ENCODE measurements at regions not wholly inside any gene's neighbourhood (a gene's known extent, or its start where the extent isn't known, plus 50 kb on each side); places are given as distances from the start of the nearest gene placed in this dataset.
"Not testable (repeated sequence)": the region's sequence is repeated elsewhere in the genome, so short reads cannot be mapped to it uniquely, and the experiment has no call there.

DNA sequence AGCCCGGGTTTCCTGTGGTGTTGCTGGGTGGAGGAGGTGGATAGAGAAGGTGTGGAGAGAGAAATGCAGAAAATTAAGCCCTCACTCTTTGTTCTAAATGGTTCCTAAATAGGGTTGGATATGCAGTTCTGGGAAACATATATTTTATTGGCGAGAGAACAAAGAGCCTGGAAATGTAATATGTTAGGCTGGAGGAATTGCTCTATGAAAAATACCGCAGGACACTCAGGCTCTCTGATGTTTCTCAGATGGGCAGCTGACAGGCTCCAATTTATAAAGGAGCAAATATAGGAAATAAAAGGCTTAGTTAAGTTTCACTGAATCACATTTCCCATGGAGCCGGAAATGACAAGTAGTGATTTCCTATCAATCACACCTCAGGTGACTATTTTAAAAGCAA lies 428.0 kb downstream of the TMEM135 start:
- DNase-seq (ENCODE audit: low read depth) = no peak
- Histone ChIP-seq H3K9ac (ENCODE audit: low read length) (no peak overlapping the region), H3K4me1 (ENCODE audit: control insufficient read depth, insufficient read depth, low read length) (peaks cover 27% of the 10 kb centered on the region), H3K9me3 (ENCODE audit: control insufficient read depth, low read length) (no peaks in the 10 kb centered on the region), H3K4me3 (ENCODE audit: low read length) (no peak overlapping the region), H3K36me3 (ENCODE audit: control insufficient read depth, insufficient read depth, low read length, severe bottlenecking) (no peaks in the 10 kb centered on the region), H3K27me3 (replicated peaks; ENCODE audit: control insufficient read depth, insufficient read depth, low read length) (no peaks in the 10 kb centered on the region)

DNA sequence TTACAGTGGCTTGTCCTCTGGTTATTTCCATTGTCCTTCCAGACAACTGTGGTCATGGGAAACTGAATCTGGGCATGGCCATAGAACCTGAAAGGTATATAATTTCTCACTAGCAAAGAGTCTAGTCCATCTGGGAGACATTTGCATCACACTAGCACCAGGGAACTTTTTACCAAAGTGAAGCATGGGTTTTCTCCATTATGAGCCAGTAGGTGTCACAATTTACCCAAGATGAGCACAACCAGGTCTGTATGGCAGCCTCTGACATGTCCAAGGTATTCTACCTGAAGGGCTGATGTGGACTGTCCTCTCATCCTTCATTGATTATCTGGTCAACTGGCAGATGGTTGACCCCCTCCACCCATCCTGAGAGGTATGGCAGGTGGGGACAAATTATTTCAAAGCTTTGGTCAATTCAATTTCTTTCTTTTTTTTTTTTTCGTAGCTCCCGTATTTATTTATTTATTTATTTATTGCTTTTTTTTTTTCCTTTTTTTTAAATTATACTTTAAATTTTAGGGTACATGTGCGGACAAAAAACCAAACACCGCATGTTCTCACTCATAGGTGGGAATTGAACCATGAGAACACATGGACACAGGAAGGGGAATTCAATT lies 425.9 kb downstream of the TMEM135 start:
- Histone ChIP-seq H3K27me3 (replicated peaks; ENCODE audit: control insufficient read depth, insufficient read depth, low read length) (no peaks in the 10 kb centered on the region), H3K9ac (ENCODE audit: low read length) (no peak overlapping the region), H3K9me3 (ENCODE audit: control insufficient read depth, low read length) (no peaks in the 10 kb centered on the region), H3K4me3 (ENCODE audit: low read length) (no peak overlapping the region), H3K36me3 (ENCODE audit: control insufficient read depth, insufficient read depth, low read length, severe bottlenecking) (no peaks in the 10 kb centered on the region), H3K4me1 (ENCODE audit: control insufficient read depth, insufficient read depth, low read length) (peaks cover 16% of the 10 kb centered on the region)
- DNase-seq (ENCODE audit: low read depth) = peak; percentile 62

GRCh38 chr11:87462171-87462570 lies 424.4 kb downstream of the TMEM135 start:
- H3K9me3 ChIP-seq (ENCODE audit: control insufficient read depth, low read length) = no peaks in the 10 kb centered on the region

DNA sequence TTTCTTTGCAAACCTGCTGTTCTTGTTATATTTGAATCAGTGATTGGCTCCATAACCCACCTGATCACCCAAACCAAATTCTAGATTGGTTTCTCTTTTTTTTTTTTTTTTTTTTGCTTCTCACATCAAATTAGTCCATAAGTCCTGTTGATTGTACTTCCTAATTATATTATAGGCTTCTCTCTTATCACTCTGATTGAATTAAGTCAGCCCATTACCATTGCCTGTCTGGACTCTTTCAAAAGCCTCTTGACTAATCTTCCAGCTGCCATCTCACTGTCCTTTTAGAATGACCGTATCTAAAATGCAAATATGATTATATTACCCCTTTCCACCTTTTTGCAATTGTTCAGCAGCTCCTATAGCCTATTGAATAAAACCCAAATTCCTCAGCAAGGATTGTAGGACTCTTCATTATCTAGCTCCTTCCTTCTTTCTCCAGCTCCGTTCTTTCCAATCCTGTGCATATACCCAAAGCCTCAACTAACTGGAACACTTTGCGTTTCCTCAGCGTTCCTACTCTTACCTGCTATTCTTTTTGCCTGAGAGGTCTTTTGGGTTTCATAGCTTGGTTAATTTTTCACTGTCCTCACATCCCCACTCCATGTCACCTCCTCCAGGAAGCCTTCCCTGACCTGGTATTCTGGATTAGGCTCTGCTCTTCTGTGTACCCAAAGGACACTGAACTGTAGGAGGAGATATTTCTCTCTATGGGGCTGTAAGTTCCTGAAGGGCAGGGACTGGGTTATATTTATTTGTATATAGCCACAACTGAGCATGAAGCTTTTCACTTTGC lies 423.3 kb downstream of the TMEM135 start:
- no peak overlapping the region for H3K9ac ChIP-seq (ENCODE audit: low read length)
- no peaks in the 10 kb centered on the region for H3K9me3 ChIP-seq (ENCODE audit: control insufficient read depth, low read length)
- H3K4me1 ChIP-seq (ENCODE audit: control insufficient read depth, insufficient read depth, low read length) = peaks cover 6% of the 10 kb centered on the region
- no peaks in the 10 kb centered on the region for H3K36me3 ChIP-seq (ENCODE audit: control insufficient read depth, insufficient read depth, low read length, severe bottlenecking)
- H3K4me3 ChIP-seq (ENCODE audit: low read length) = no peak overlapping the region
- no peak for DNase-seq (ENCODE audit: low read depth)
- no peaks in the 10 kb centered on the region for H3K27me3 ChIP-seq (replicated peaks; ENCODE audit: control insufficient read depth, insufficient read depth, low read length)

More at GRCh38 chr11:87462171-87462570, 424.4 kb downstream of the TMEM135 start:
- Histone ChIP-seq H3K4me1 (ENCODE audit: control insufficient read depth, insufficient read depth, low read length) (peaks cover 16% of the 10 kb centered on the region), H3K4me3 (ENCODE audit: low read length) (no peak overlapping the region), H3K36me3 (ENCODE audit: control insufficient read depth, insufficient read depth, low read length, severe bottlenecking) (no peaks in the 10 kb centered on the region), H3K9ac (ENCODE audit: low read length) (no peak overlapping the region), H3K27me3 (replicated peaks; ENCODE audit: control insufficient read depth, insufficient read depth, low read length) (no peaks in the 10 kb centered on the region)
- no peak for DNase-seq (ENCODE audit: low read depth)

- Histone ChIP-seq H3K27me3 (replicated peaks; ENCODE audit: control insufficient read depth, insufficient read depth, low read length) (no peaks in the 10 kb centered on the region), H3K9ac (ENCODE audit: low read length) (no peak overlapping the region), H3K9me3 (ENCODE audit: control insufficient read depth, low read length) (no peaks in the 10 kb centered on the region), H3K36me3 (ENCODE audit: control insufficient read depth, insufficient read depth, low read length, severe bottlenecking) (no peaks in the 10 kb centered on the region), H3K4me1 (ENCODE audit: control insufficient read depth, insufficient read depth, low read length) (no peaks in the 10 kb centered on the region), H3K4me3 (ENCODE audit: low read length) (no peak overlapping the region)
- DNase-seq (ENCODE audit: low read depth) = no peak
Measured at GRCh38 chr11:87460279-87460678, 422.5 kb downstream of the TMEM135 start.

DNA sequence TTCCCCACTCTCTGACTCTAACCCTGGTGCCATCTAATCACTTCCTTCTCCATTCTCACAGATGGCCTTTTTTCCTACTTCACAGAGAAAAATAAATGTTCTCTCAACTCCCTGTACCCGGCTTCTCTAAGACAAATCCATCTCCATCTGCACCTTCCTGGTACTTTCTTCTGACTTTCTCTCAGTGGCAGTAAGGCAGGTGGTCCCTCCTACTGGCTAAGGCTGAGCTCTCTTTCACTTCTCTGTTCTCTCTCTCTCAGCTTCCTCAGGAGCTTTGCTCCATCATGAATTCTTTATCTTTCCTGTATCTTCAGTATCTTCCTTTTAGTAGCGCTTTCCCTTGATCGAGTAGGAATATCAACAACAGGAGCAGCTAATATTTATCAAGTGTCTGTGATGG lies 421.6 kb downstream of the TMEM135 start:
- no peaks in the 10 kb centered on the region for H3K27me3 ChIP-seq (replicated peaks; ENCODE audit: control insufficient read depth, insufficient read depth, low read length)
- DNase-seq (ENCODE audit: low read depth) = no peak
- H3K4me1 ChIP-seq (ENCODE audit: control insufficient read depth, insufficient read depth, low read length) = no peaks in the 10 kb centered on the region
- H3K36me3 ChIP-seq (ENCODE audit: control insufficient read depth, insufficient read depth, low read length, severe bottlenecking) = no peaks in the 10 kb centered on the region
- H3K9ac ChIP-seq (ENCODE audit: low read length) = no peak overlapping the region
- no peak overlapping the region for H3K4me3 ChIP-seq (ENCODE audit: low read length)
- no peaks in the 10 kb centered on the region for H3K9me3 ChIP-seq (ENCODE audit: control insufficient read depth, low read length)

DNA sequence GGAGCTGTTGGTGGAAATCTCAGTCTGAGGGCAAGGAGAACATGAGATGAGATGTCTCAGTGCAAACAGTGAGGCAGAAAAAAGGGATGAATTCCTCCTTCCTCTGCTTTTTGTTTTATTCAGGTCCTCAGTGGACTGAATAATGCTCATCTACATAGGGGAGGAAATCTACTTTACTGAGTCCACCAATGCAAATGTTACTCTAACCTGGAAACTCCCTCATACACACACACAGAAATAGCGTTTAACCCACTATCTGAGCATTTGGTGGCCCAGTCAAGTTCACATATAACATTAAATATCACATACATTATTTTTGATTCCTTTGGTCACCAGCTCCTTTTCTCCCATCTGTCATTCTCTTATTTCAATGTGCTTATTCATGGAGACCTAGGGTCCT lies 418.8 kb downstream of the TMEM135 start:
- no peak overlapping the region for H3K9ac ChIP-seq (ENCODE audit: low read length)
- no peaks in the 10 kb centered on the region for H3K4me1 ChIP-seq (ENCODE audit: control insufficient read depth, insufficient read depth, low read length)
- no peak for DNase-seq (ENCODE audit: low read depth)
- H3K9me3 ChIP-seq (ENCODE audit: control insufficient read depth, low read length) = no peaks in the 10 kb centered on the region
- H3K27me3 ChIP-seq (replicated peaks; ENCODE audit: control insufficient read depth, insufficient read depth, low read length) = no peaks in the 10 kb centered on the region
- no peaks in the 10 kb centered on the region for H3K36me3 ChIP-seq (ENCODE audit: control insufficient read depth, insufficient read depth, low read length, severe bottlenecking)
- H3K4me3 ChIP-seq (ENCODE audit: low read length) = no peak overlapping the region

GRCh38 chr11:87455180-87455579 lies 417.4 kb downstream of the TMEM135 start:
- Histone ChIP-seq H3K36me3 (ENCODE audit: control insufficient read depth, insufficient read depth, low read length, severe bottlenecking) (no peaks in the 10 kb centered on the region), H3K4me1 (ENCODE audit: control insufficient read depth, insufficient read depth, low read length) (no peaks in the 10 kb centered on the region), H3K9me3 (ENCODE audit: control insufficient read depth, low read length) (no peaks in the 10 kb centered on the region), H3K27me3 (replicated peaks; ENCODE audit: control insufficient read depth, insufficient read depth, low read length) (no peaks in the 10 kb centered on the region), H3K4me3 (ENCODE audit: low read length) (no peak overlapping the region), H3K9ac (ENCODE audit: low read length) (no peak overlapping the region)
- DNase-seq (ENCODE audit: low read depth) = no peak

DNA sequence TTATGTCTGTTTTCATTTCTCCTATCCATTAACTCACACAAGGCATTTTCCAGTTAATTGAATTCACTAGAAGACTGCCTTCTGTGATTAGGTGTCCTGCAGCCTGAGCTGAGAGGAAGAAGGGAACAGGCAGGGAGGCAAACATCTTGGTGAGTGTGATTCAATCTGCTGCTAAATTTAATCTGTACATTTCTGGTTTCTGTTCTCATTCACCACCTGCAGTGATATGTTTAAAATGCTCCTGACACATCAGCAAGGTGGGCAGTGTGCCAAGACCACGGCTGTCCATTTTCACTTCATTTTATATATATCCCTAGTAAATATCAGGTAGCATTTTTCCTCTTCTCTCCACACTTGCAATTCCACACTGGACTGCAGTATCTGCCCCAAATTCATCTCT lies 416.5 kb downstream of the TMEM135 start:
- no peak for DNase-seq (ENCODE audit: low read depth)
- H3K9me3 ChIP-seq (ENCODE audit: control insufficient read depth, low read length) = no peaks in the 10 kb centered on the region
- H3K9ac ChIP-seq (ENCODE audit: low read length) = no peak overlapping the region
- H3K4me3 ChIP-seq (ENCODE audit: low read length) = no peak overlapping the region
- H3K4me1 ChIP-seq (ENCODE audit: control insufficient read depth, insufficient read depth, low read length) = no peaks in the 10 kb centered on the region
- no peaks in the 10 kb centered on the region for H3K36me3 ChIP-seq (ENCODE audit: control insufficient read depth, insufficient read depth, low read length, severe bottlenecking)
- no peaks in the 10 kb centered on the region for H3K27me3 ChIP-seq (replicated peaks; ENCODE audit: control insufficient read depth, insufficient read depth, low read length)

DNA sequence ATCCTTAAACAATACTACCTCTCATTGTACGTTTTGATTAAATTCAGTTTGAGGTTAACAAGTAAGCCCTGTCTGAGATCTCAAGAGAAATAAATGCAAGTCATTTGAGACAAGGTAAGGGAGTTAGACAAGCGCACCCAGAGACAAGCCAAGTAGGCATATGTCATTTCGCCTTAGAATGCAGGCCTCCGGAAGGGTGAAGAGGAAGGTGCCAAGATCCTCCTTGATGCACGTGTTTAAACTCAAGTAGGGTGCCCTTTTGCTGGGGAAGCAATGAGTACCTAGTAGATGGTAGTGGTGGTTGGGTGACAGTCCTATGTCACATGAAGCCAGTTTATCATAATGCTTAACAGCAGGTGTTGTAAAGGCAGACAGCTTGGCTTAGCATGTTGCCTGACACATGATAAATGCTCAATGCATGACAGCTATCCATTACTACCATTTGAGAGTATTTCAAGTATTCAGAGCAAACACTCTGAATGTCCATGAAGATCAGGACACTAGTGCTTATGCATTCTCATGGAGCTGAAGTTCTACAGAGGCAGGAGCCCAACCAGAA lies 415.9 kb downstream of the TMEM135 start:
- H3K36me3 ChIP-seq (ENCODE audit: control insufficient read depth, insufficient read depth, low read length, severe bottlenecking) = no peaks in the 10 kb centered on the region
- H3K27me3 ChIP-seq (replicated peaks; ENCODE audit: control insufficient read depth, insufficient read depth, low read length) = no peaks in the 10 kb centered on the region
- H3K9ac ChIP-seq (ENCODE audit: low read length) = no peak overlapping the region
- DNase-seq (ENCODE audit: low read depth) = no peak
- H3K4me3 ChIP-seq (ENCODE audit: low read length) = no peak overlapping the region
- H3K4me1 ChIP-seq (ENCODE audit: control insufficient read depth, insufficient read depth, low read length) = no peaks in the 10 kb centered on the region
- no peaks in the 10 kb centered on the region for H3K9me3 ChIP-seq (ENCODE audit: control insufficient read depth, low read length)

DNA sequence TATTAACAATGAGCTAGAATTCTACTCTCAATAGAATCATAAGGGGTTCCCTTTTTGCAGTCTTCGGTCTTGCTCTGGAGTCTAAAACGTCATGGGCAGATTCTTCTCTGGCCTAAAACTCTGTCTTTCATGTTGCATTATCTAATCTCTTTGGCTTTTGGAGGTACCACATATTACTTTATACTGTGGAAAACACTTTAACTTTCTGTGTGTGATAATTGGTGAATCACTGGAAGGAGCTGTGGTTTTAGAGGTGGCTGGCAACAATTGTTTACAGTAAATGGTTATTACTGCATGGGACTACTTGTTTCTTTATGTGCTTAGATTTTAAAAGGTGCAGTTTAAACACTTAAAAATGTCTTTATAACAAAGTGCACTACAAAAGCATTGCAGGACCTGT lies 414.3 kb downstream of the TMEM135 start:
- H3K36me3 ChIP-seq (ENCODE audit: control insufficient read depth, insufficient read depth, low read length, severe bottlenecking); H3K27me3 ChIP-seq (replicated peaks; ENCODE audit: control insufficient read depth, insufficient read depth, low read length); H3K4me3 ChIP-seq (ENCODE audit: low read length); H3K9me3 ChIP-seq (ENCODE audit: control insufficient read depth, low read length); H3K4me1 ChIP-seq (ENCODE audit: control insufficient read depth, insufficient read depth, low read length); H3K9ac ChIP-seq (ENCODE audit: low read length); DNase-seq (ENCODE audit: low read depth): not testable (repeated sequence)

Data from adipocyte (in vitro differentiated cells).